ENCODE measurements at regions not wholly inside any gene's neighbourhood (a gene's known extent, or its start where the extent isn't known, plus 50 kb on each side); places are given as distances from the start of the nearest gene placed in this dataset.

- H3K27ac Mint-ChIP-seq, result no peak overlapping the region
- no peak for ATAC-seq
These were observed 209.7 kb upstream of the NPY2R start for GRCh38 chr4:154998773-154999172.

GRCh38 chr4:154999950-155000578 is 208.4 kb upstream of the NPY2R start:
- Mint-ChIP-seq H3K4me1 (no peaks in the 10 kb centered on the region), H3K27me3 (no peaks in the 10 kb centered on the region), H3K9me3 (peaks cover 3% of the 10 kb centered on the region), H3K27ac (no peak overlapping the region), H3K4me3 (no peak overlapping the region), H3K36me3 (no peaks in the 10 kb centered on the region)
- no peak for ATAC-seq

More at GRCh38 chr4:154998773-154999172, 209.7 kb upstream of the NPY2R start:
- Mint-ChIP-seq H3K4me1 (no peaks in the 10 kb centered on the region), H3K4me3 (no peak overlapping the region), H3K9me3 (peaks cover 3% of the 10 kb centered on the region), H3K36me3 (no peaks in the 10 kb centered on the region), H3K27me3 (no peaks in the 10 kb centered on the region)

GRCh38 chr4:155001251-155001650 is 207.2 kb upstream of the NPY2R start:
- peaks cover 3% of the 10 kb centered on the region for H3K9me3 Mint-ChIP-seq
- H3K27ac Mint-ChIP-seq, result no peak overlapping the region
- no peaks in the 10 kb centered on the region for H3K4me1 Mint-ChIP-seq
- ATAC-seq, result no peak
- H3K27me3 Mint-ChIP-seq, result no peaks in the 10 kb centered on the region
- no peak overlapping the region for H3K4me3 Mint-ChIP-seq
- no peaks in the 10 kb centered on the region for H3K36me3 Mint-ChIP-seq

- ATAC-seq, result no peak
- H3K9me3 Mint-ChIP-seq, result no peaks in the 10 kb centered on the region
- H3K27ac Mint-ChIP-seq, result no peak overlapping the region
- peaks cover 14% of the 10 kb centered on the region for H3K27me3 Mint-ChIP-seq
- H3K4me1 Mint-ChIP-seq, result no peaks in the 10 kb centered on the region
- H3K36me3 Mint-ChIP-seq, result no peaks in the 10 kb centered on the region
- H3K4me3 Mint-ChIP-seq, result no peak overlapping the region
These were observed 202.9 kb upstream of the NPY2R start for GRCh38 chr4:155005395-155006090.

GRCh38 chr4:155007660-155008176 is 200.7 kb upstream of the NPY2R start:
- no peak for ATAC-seq
- H3K4me3 Mint-ChIP-seq, result no peak overlapping the region
- H3K9me3 Mint-ChIP-seq, result no peaks in the 10 kb centered on the region
- H3K27ac Mint-ChIP-seq, result no peak overlapping the region
- peaks cover 15% of the 10 kb centered on the region for H3K27me3 Mint-ChIP-seq
- H3K36me3 Mint-ChIP-seq, result no peaks in the 10 kb centered on the region
- no peaks in the 10 kb centered on the region for H3K4me1 Mint-ChIP-seq

- Mint-ChIP-seq H3K4me3 (no peak overlapping the region), H3K4me1 (no peaks in the 10 kb centered on the region)
- no peak for ATAC-seq
These were observed 200.0 kb upstream of the NPY2R start for GRCh38 chr4:155008389-155008788.

GRCh38 chr4:155009288-155009687 is 199.1 kb upstream of the NPY2R start:
- Mint-ChIP-seq H3K4me3 (no peak overlapping the region), H3K9me3 (no peaks in the 10 kb centered on the region), H3K27ac (no peak overlapping the region), H3K36me3 (no peaks in the 10 kb centered on the region), H3K4me1 (no peaks in the 10 kb centered on the region), H3K27me3 (peaks cover 15% of the 10 kb centered on the region)
- ATAC-seq, result no peak

More at GRCh38 chr4:155008389-155008788, 200.0 kb upstream of the NPY2R start:
- H3K36me3 Mint-ChIP-seq, result no peaks in the 10 kb centered on the region
- H3K9me3 Mint-ChIP-seq, result no peaks in the 10 kb centered on the region
- H3K27ac Mint-ChIP-seq, result no peak overlapping the region
- peaks cover 15% of the 10 kb centered on the region for H3K27me3 Mint-ChIP-seq

GRCh38 chr4:155010376-155010775 is 198.1 kb upstream of the NPY2R start:
- no peaks in the 10 kb centered on the region for H3K36me3 Mint-ChIP-seq
- no peaks in the 10 kb centered on the region for H3K9me3 Mint-ChIP-seq
- H3K4me3 Mint-ChIP-seq, result no peak overlapping the region
- H3K27ac Mint-ChIP-seq, result no peak overlapping the region
- ATAC-seq, result no peak
- no peaks in the 10 kb centered on the region for H3K4me1 Mint-ChIP-seq
- peaks cover 15% of the 10 kb centered on the region for H3K27me3 Mint-ChIP-seq

- no peak overlapping the region for H3K4me3 Mint-ChIP-seq
- H3K27ac Mint-ChIP-seq, result no peak overlapping the region
- H3K4me1 Mint-ChIP-seq, result no peaks in the 10 kb centered on the region
- H3K27me3 Mint-ChIP-seq, result peaks cover 15% of the 10 kb centered on the region
- no peak for ATAC-seq
- no peaks in the 10 kb centered on the region for H3K36me3 Mint-ChIP-seq
- H3K9me3 Mint-ChIP-seq, result no peaks in the 10 kb centered on the region
These were observed 197.2 kb upstream of the NPY2R start for GRCh38 chr4:155011163-155011780.

- H3K36me3 Mint-ChIP-seq, result no peaks in the 10 kb centered on the region
- no peak overlapping the region for H3K27ac Mint-ChIP-seq
- no peaks in the 10 kb centered on the region for H3K4me1 Mint-ChIP-seq
- peaks cover 15% of the 10 kb centered on the region for H3K27me3 Mint-ChIP-seq
- no peak overlapping the region for H3K4me3 Mint-ChIP-seq
- no peak for ATAC-seq
- H3K9me3 Mint-ChIP-seq, result no peaks in the 10 kb centered on the region
These were observed 196.0 kb upstream of the NPY2R start for GRCh38 chr4:155012469-155012868.

- Mint-ChIP-seq H3K4me3 (no peak overlapping the region), H3K9me3 (peaks cover 4% of the 10 kb centered on the region), H3K4me1 (no peaks in the 10 kb centered on the region), H3K27ac (no peak overlapping the region), H3K27me3 (peaks cover 14% of the 10 kb centered on the region), H3K36me3 (no peaks in the 10 kb centered on the region)
- no peak for ATAC-seq
These were observed 191.0 kb upstream of the NPY2R start for GRCh38 chr4:155017426-155017825.

GRCh38 chr4:155025762-155026457 is 182.5 kb upstream of the NPY2R start:
- Mint-ChIP-seq H3K4me3 (no peak overlapping the region), H3K9me3 (peaks cover 3% of the 10 kb centered on the region), H3K27me3 (peaks cover 4% of the 10 kb centered on the region), H3K27ac (no peak overlapping the region), H3K36me3 (no peaks in the 10 kb centered on the region), H3K4me1 (no peaks in the 10 kb centered on the region)
- ATAC-seq, result no peak

- Mint-ChIP-seq H3K4me1 (no peaks in the 10 kb centered on the region), H3K9me3 (peaks cover 3% of the 10 kb centered on the region), H3K27ac (no peak overlapping the region), H3K4me3 (no peak overlapping the region), H3K36me3 (no peaks in the 10 kb centered on the region), H3K27me3 (no peaks in the 10 kb centered on the region)
- ATAC-seq, result no peak
These were observed 181.7 kb upstream of the NPY2R start for GRCh38 chr4:155026715-155027114.

GRCh38 chr4:155032521-155033229 is 175.8 kb upstream of the NPY2R start:
- H3K27me3 Mint-ChIP-seq, result no peaks in the 10 kb centered on the region

GRCh38 chr4:155033604-155034003 is 174.8 kb upstream of the NPY2R start:
- ATAC-seq, result no peak
- H3K27ac Mint-ChIP-seq, result no peak overlapping the region
- H3K9me3 Mint-ChIP-seq, result peaks cover 5% of the 10 kb centered on the region
- no peaks in the 10 kb centered on the region for H3K27me3 Mint-ChIP-seq
- H3K4me3 Mint-ChIP-seq, result no peak overlapping the region
- H3K36me3 Mint-ChIP-seq, result no peaks in the 10 kb centered on the region
- H3K4me1 Mint-ChIP-seq, result no peaks in the 10 kb centered on the region

More at GRCh38 chr4:155032521-155033229, 175.8 kb upstream of the NPY2R start:
- Mint-ChIP-seq H3K4me1 (no peaks in the 10 kb centered on the region), H3K27ac (no peak overlapping the region), H3K9me3 (peaks cover 7% of the 10 kb centered on the region), H3K36me3 (no peaks in the 10 kb centered on the region), H3K4me3 (no peak overlapping the region)
- no peak for ATAC-seq
